GM23248 (cell line): ENCODE measurements at regions not wholly inside any gene's neighbourhood (a gene's known extent, or its start where the extent isn't known, plus 50 kb on each side); places are given as distances from the start of the nearest gene placed in this dataset.
A peak's percentile ranks its signal among the peaks of the same experiment; 100 is the strongest.

ENCODE experiments used
- DNase-seq: peaks from one replicate; pipeline ENCODE4 v3.0.0-alpha.2; 2015
- H2AFZ ChIP-seq: fragments of 200-600 bp; sonication (generic); 2 replicates; pipeline ENCODE4 v1.6.1; 2016; ENCODE audit warnings: antibody characterized with exemption
- H3F3A ChIP-seq: fragments of 200-600 bp; sonication (generic); 2 replicates; pipeline ENCODE4 v1.6.1; 2016; ENCODE audit warnings: mild to moderate bottlenecking, antibody characterized with exemption, mixed run types; ENCODE audit not compliant: insufficient read depth
- H3K27ac ChIP-seq: fragments of 200-600 bp; sonication (generic); 2 replicates; pipeline ENCODE4 v1.5.1; 2016; ENCODE audit warnings: mild to moderate bottlenecking
- H3K27me3 ChIP-seq: fragments of 200-600 bp; sonication (generic); replicated peaks from 2 replicates; pipeline ENCODE4 v1.6.1; 2016; ENCODE audit warnings: mild to moderate bottlenecking; ENCODE audit not compliant: insufficient read depth
- H3K36me3 ChIP-seq: fragments of 200-600 bp; sonication (generic); 2 replicates; pipeline ENCODE4 v1.6.1; 2016; ENCODE audit warnings: low read depth, mild to moderate bottlenecking
- H3K4me1 ChIP-seq: fragments of 200-600 bp; sonication (generic); 2 replicates; pipeline ENCODE4 v1.6.1; 2016; ENCODE audit warnings: mild to moderate bottlenecking; ENCODE audit not compliant: insufficient read depth
- H3K4me2 ChIP-seq: fragments of 200-600 bp; sonication (generic); one replicate; pipeline ENCODE4 v1.6.1; 2016; ENCODE audit warnings: mild to moderate bottlenecking; ENCODE audit not compliant: unreplicated experiment
- H3K4me3 ChIP-seq: fragments of 200-600 bp; sonication (generic); 2 replicates; pipeline ENCODE4 v1.5.1; 2016; ENCODE audit warnings: mild to moderate bottlenecking
- H3K79me2 ChIP-seq: fragments of 200-600 bp; sonication (generic); 2 replicates; pipeline ENCODE4 v1.6.1; 2016; ENCODE audit warnings: mild to moderate bottlenecking; ENCODE audit not compliant: insufficient read depth
- H3K9ac ChIP-seq: fragments of 200-600 bp; sonication (generic); 2 replicates; pipeline ENCODE4 v1.6.1; 2016; ENCODE audit warnings: mild to moderate bottlenecking
- H3K9me2 ChIP-seq: fragments of 200-600 bp; sonication (generic); 2 replicates; pipeline ENCODE4 v1.6.1; 2016; ENCODE audit warnings: mixed run types, mild to moderate bottlenecking, moderate library complexity; ENCODE audit not compliant: insufficient read depth
- H3K9me3 ChIP-seq: fragments of 200-600 bp; sonication (generic); one replicate; pipeline ENCODE4 v1.6.1; 2017; ENCODE audit warnings: low read depth
- H4K20me1 ChIP-seq: fragments of 200-600 bp; sonication (generic); 2 replicates; pipeline ENCODE4 v1.6.0; 2016; ENCODE audit not compliant: insufficient read depth
- EZH2 ChIP-seq: fragments of 200-600 bp; sonication (generic); IDR thresholded peaks from 2 replicates; pipeline ENCODE4 v1.6.1; 2018; ENCODE audit warnings: antibody characterized with exemption, mild to moderate bottlenecking; ENCODE audit not compliant: insufficient read depth, poor library complexity, severe bottlenecking
- EZH2phosphoT487 ChIP-seq: fragments of 200-600 bp; sonication (generic); IDR thresholded peaks from 2 replicates; pipeline ENCODE4 v1.6.1; 2018; ENCODE audit warnings: antibody characterized with exemption, moderate library complexity, mild to moderate bottlenecking, low read depth; ENCODE audit not compliant: insufficient read depth
- WGBS, 2 experiments: methylation state at CpG; one replicate each; pipeline ENCODE4 v1.1.6; 2015 to 2017; ENCODE audit warnings: low lambda C conversion rate in 2 of 2, low coverage in 1 of 2; ENCODE audit errors: missing lambda C conversion rate in 2 of 2; 5-methylcytosine and 5-hydroxymethylcytosine counted together
- in situ Hi-C: fragments of 300-500 bp; cut with MboI; formaldehyde crosslinking; loops from 2 replicates; pipeline ENCODE4 v1.15.0; 2020

DNA sequence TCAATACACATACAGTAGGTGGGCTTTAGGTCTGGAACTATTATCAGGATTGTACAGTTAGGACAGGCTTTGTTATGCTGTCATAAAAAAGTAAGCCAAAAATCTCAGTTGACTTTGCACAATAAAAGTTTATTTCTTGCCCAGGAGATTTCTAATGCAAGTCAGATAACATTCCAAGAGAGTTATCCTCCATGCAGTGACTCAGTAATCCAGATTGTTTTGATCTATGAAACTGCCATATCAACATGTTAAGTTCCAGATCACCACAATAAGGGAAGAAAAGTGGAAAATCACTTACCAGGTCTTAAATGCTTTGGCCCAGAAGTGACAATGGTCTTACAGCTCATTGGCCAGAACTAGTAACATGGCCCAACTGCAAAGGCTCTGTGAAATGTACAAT is 636.2 kb upstream of the KLF12 start:
- in situ Hi-C loops: no loop called here
- peak; percentile 91 for DNase-seq
- Histone ChIP-seq H3K27me3 (no peaks in the 10 kb centered on the region), H3K4me3 (peak overlapping the region; percentile 29; the same call in 1 of the 2 replicates), H3F3A (peaks cover 56% of the 10 kb centered on the region), H3K27ac (peak overlapping the region; percentile 81), H3K9ac (peak overlapping the region; percentile 58), H3K9me2 (no peaks in the 10 kb centered on the region), H3K4me2 (peak overlapping the region; percentile 65), H3K36me3 (no peaks in the 10 kb centered on the region), H3K9me3 (no peaks in the 10 kb centered on the region), H2AFZ (no peak overlapping the region), H3K4me1 (peaks cover 60% of the 10 kb centered on the region), H4K20me1 (no peaks in the 10 kb centered on the region), H3K79me2 (no peaks in the 10 kb centered on the region)
- TF ChIP-seq EZH2 (no peak), EZH2phosphoT487 (no peak)

DNA sequence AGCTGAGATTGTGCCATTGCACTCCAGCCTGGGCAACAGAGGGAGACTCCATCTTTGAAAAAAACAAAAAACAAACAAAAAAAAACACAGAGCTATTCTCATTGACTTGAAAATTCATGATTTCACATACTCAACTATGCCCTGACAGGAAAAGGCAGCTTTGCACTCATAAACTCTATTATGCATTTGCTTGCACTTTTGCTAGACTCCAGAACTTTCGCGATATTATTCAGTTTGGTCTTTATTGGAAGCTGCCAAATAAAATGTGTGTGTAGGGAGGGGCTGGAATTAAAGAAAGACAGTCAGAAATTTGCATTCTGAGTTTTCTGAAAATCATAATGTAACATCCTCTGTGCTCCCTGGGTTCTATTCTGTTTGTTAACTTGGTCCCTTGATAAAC is 635.1 kb upstream of the KLF12 start:
- no peak for DNase-seq

DNA sequence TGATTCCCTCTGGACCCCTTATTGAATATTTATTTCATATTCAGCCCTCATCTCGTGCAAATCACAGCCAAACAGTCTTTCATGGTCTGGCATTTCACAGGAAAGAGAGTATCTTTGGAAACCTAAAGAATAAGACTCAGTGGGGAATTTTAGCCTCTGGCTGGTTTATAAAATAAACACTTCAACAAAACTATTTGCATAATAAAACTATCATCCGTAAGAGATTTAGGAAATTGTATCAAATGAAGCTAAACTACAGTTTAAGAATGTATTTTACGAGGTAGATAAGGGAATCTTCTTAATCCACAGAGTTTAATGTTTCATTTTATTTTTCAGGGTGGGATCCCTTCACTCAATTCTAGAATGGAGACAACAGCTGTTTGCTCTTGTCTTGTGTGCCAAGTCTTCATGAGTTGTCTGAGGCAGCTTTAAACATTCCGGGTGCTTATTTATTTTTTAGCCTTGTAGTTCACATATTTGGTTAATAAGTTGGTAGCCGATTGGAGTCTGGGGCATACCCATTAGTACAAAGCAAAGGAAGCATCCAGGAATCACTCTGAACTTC is 634.4 kb upstream of the KLF12 start:
- no peaks in the 10 kb centered on the region for H3K27me3 ChIP-seq
- peaks cover 49% of the 10 kb centered on the region for H3K4me1 ChIP-seq
- no peaks in the 10 kb centered on the region for H3K36me3 ChIP-seq
- H3K9me3 ChIP-seq: no peaks in the 10 kb centered on the region
- DNase-seq: no peak
- H2AFZ ChIP-seq: no peak overlapping the region
- H3K79me2 ChIP-seq: no peaks in the 10 kb centered on the region
- H3K4me3 ChIP-seq: no peak overlapping the region
- no peak overlapping the region for H3K4me2 ChIP-seq
- no peaks in the 10 kb centered on the region for H4K20me1 ChIP-seq
- in situ Hi-C loops: no loop called here
- H3K9ac ChIP-seq: no peak overlapping the region
- 55 to 58% methylated on average over 5 of the region's 5 CpGs for WGBS, 2 experiments
- peaks cover 46% of the 10 kb centered on the region for H3F3A ChIP-seq
- no peak overlapping the region for H3K27ac ChIP-seq
- no peaks in the 10 kb centered on the region for H3K9me2 ChIP-seq
- TF ChIP-seq EZH2: no peak

More for the DNA sequence above, 635.1 kb upstream of the KLF12 start:
- Histone ChIP-seq H3K9me3 (no peaks in the 10 kb centered on the region), H3K9ac (no peak overlapping the region), H2AFZ (0 out of 2 replicates have a peak overlapping the region, but pooled peaks have one; percentile 1), H3K36me3 (no peaks in the 10 kb centered on the region), H3K9me2 (no peaks in the 10 kb centered on the region), H3K4me1 (peaks cover 56% of the 10 kb centered on the region), H3K27me3 (no peaks in the 10 kb centered on the region), H3F3A (peaks cover 54% of the 10 kb centered on the region), H3K4me3 (no peak overlapping the region), H4K20me1 (no peaks in the 10 kb centered on the region), H3K79me2 (no peaks in the 10 kb centered on the region), H3K27ac (peak overlapping the region; percentile 81), H3K4me2 (peak overlapping the region; percentile 65)
- no peak for TF ChIP-seq EZH2
- no peak for TF ChIP-seq EZH2phosphoT487
- 67 to 71% methylated on average over 2 of the region's 2 CpGs for WGBS, 2 experiments
- in situ Hi-C loops: no loop called here

DNA sequence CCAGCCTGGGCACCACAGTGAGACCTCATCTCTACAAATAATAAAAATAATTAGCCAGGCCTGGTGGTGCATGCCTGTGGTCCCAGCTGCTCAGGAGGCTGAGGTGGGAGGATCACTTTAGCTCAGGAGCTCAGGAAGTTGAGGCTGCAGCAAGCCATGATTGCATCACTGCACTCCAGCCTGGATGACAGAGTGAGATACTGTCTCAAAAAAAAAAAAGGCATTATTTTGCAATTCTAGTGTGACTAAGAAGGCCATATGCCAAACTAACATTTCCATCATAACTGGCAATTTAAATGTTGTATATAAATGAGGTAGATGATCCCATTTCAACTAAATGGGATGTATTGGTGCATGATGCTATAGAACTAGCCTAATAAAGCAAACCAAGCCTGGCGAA is 632.8 kb upstream of the KLF12 start:
- DNase-seq: peak; percentile 74
- Histone ChIP-seq H4K20me1 (no peaks in the 10 kb centered on the region), H2AFZ (no peak overlapping the region), H3K9me2 (no peaks in the 10 kb centered on the region), H3K4me1 (peaks cover 41% of the 10 kb centered on the region), H3K27me3 (no peaks in the 10 kb centered on the region), H3K4me3 (no peak overlapping the region), H3K79me2 (no peaks in the 10 kb centered on the region), H3F3A (peaks cover 33% of the 10 kb centered on the region), H3K27ac (no peak overlapping the region), H3K9me3 (no peaks in the 10 kb centered on the region), H3K36me3 (no peaks in the 10 kb centered on the region), H3K4me2 (no peak overlapping the region), H3K9ac (no peak overlapping the region)
- in situ Hi-C loops: no loop called here
- 100% methylated on average over 1 of the region's 1 CpG for whole genome bisulfite sequencing, 2 experiments
- TF ChIP-seq EZH2 (no peak), EZH2phosphoT487 (no peak)

DNA sequence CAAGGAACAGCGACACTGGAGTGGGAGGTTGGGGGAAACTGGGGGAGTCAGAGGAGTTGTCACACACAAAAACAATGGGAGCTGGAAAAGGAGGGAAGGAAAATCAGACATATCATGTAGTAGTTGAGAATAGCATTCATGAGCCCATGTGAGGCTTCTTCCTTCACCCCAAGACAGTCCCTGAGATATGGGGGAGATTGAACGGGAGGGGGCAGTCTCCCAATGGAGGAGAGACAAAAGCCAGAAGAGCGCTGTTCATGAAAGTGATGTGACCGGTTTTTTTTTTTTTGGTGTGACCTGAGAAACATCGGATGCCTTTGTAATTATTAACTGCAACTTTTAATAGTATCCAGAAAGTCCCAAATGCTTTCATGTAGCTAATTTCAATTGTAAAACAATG is 631.8 kb upstream of the KLF12 start:
- no peaks in the 10 kb centered on the region for H3K27me3 ChIP-seq
- H2AFZ ChIP-seq: no peak overlapping the region
- no peak overlapping the region for H3K4me2 ChIP-seq
- no peaks in the 10 kb centered on the region for H3K9me2 ChIP-seq
- no peak for TF ChIP-seq EZH2
- TF ChIP-seq EZH2phosphoT487: no peak
- H3K36me3 ChIP-seq: no peaks in the 10 kb centered on the region
- H3K4me3 ChIP-seq: no peak overlapping the region
- 68 to 74% methylated on average over 5 of the region's 5 CpGs for WGBS, 2 experiments
- no peaks in the 10 kb centered on the region for H3K79me2 ChIP-seq
- no peaks in the 10 kb centered on the region for H3K9me3 ChIP-seq
- H3K27ac ChIP-seq: no peak overlapping the region
- H4K20me1 ChIP-seq: no peaks in the 10 kb centered on the region
- in situ Hi-C loops: no loop called here
- H3F3A ChIP-seq: peaks cover 34% of the 10 kb centered on the region
- H3K9ac ChIP-seq: no peak overlapping the region
- DNase-seq: no peak
- peaks cover 42% of the 10 kb centered on the region for H3K4me1 ChIP-seq
